ENCODE measurements at regions not wholly inside any gene's neighbourhood (a gene's known extent, or its start where the extent isn't known, plus 50 kb on each side); places are given as distances from the start of the nearest gene placed in this dataset.

- no peak for TF ChIP-seq ESRRA (IDR thresholded peaks at IDR 0.05; ENCODE audit: low read length)
- no peak for TF ChIP-seq SMAD1 (IDR thresholded peaks at IDR 0.05; ENCODE audit: low read depth, partially characterized antibody)
- TF ChIP-seq E2F4 (IDR thresholded peaks at IDR 0.05; ENCODE audit: low read depth, low read length), result no peak
- TF ChIP-seq MYB (IDR thresholded peaks at IDR 0.05; ENCODE audit: borderline replicate concordance, low read depth, low read length), result no peak
- TF ChIP-seq SMAD5 (IDR thresholded peaks at IDR 0.05; ENCODE audit: low read depth), result no peak
- TF ChIP-seq CREM (IDR thresholded peaks at IDR 0.05; ENCODE audit: low read depth), result no peak
- no peak for TF ChIP-seq SPI1 (IDR thresholded peaks at IDR 0.05; ENCODE audit: borderline replicate concordance, insufficient read depth, low read depth, low read length)
- TF ChIP-seq NKRF (conservative IDR thresholded peaks at IDR 0.05), result no peak
- TF ChIP-seq HDAC2 (IDR thresholded peaks at IDR 0.05), result no peak
- no peak for TF ChIP-seq MXI1 (IDR thresholded peaks at IDR 0.05; ENCODE audit: low read depth, low read length)
- no peak for TF ChIP-seq DPF2 (IDR thresholded peaks at IDR 0.05)
- TF ChIP-seq SIN3A (IDR thresholded peaks at IDR 0.05; ENCODE audit: low read depth, low read length), result no peak
- no peak for TF ChIP-seq E4F1 (IDR thresholded peaks at IDR 0.05; ENCODE audit: borderline replicate concordance, partially characterized antibody)
These were observed 275.2 kb upstream of the FAT4 start (continued) for GRCh38 chr4:125039550-125039949.

Data from GM12878 (cell line).